OCI-LY3 (cell line): ENCODE measurements at regions not wholly inside any gene's neighbourhood (a gene's known extent, or its start where the extent isn't known, plus 50 kb on each side); places are given as distances from the start of the nearest gene placed in this dataset.
"Not testable (repeated sequence)": the region's sequence is repeated elsewhere in the genome, so short reads cannot be mapped to it uniquely, and the experiment has no call there.

Source experiments
- H2AFZ ChIP-seq: fragments of 200-600, 300-600 bp; shearing (Covaris generic); 2 replicates; pipeline ENCODE4 v1.6.0; 2014; ENCODE audit warnings: antibody characterized with exemption, low read depth, low read length
- H3K27ac ChIP-seq: fragments of 200-600, 300-600 bp; sonication (generic); 2 replicates; pipeline ENCODE4 v1.5.1; 2014; ENCODE audit warnings: mild to moderate bottlenecking, low read length, moderate library complexity, mixed read lengths
- H3K27me3 ChIP-seq: fragments of 200-600, 300-600 bp; sonication (generic); 2 replicates; pipeline ENCODE4 v1.6.1; 2014; ENCODE audit warnings: low read depth, low read length, mixed read lengths
- H3K36me3 ChIP-seq: fragments of 200-600, 300-600 bp; sonication (generic); replicated peaks from 2 replicates; pipeline ENCODE3; 2014; ENCODE audit warnings: low read depth, low read length, mixed read lengths
- H3K4me1 ChIP-seq: fragments of 300-600, 200-600 bp; sonication (generic); 2 replicates; pipeline ENCODE4 v1.6.1; 2014; ENCODE audit warnings: low read length, mixed read lengths
- H3K4me2 ChIP-seq: fragments of 200-600, 300-600 bp; sonication (generic); 2 replicates; pipeline ENCODE4 v1.6.1; 2014; ENCODE audit warnings: low read length, mixed read lengths
- H3K4me3 ChIP-seq: fragments of 300-600, 200-600 bp; sonication (generic); 2 replicates; pipeline ENCODE4 v1.5.1; 2014; ENCODE audit warnings: antibody characterized with exemption, mild to moderate bottlenecking, low read length, moderate library complexity
- H3K79me2 ChIP-seq: fragments of 300-600, 200-600 bp; shearing (Covaris generic); 2 replicates; pipeline ENCODE4 v1.6.1; 2014; ENCODE audit warnings: mild to moderate bottlenecking, low read length, mixed read lengths
- H3K9ac ChIP-seq: fragments of 300-600, 200-600 bp; shearing (Covaris generic); 2 replicates; pipeline ENCODE4 v1.6.0; 2014; ENCODE audit warnings: mild to moderate bottlenecking, low read length, moderate library complexity
- H3K9me3 ChIP-seq: fragments of 200-600, 300-600 bp; shearing (Covaris generic); 2 replicates; pipeline ENCODE4 v1.6.1; 2014; ENCODE audit warnings: low read length, mixed read lengths; ENCODE audit not compliant: insufficient read depth
- H4K20me1 ChIP-seq: fragments of 200-600, 300-600 bp; sonication (generic); 2 replicates; pipeline ENCODE4 v1.6.1; 2016; ENCODE audit warnings: low read length, mixed read lengths; ENCODE audit not compliant: insufficient read depth
- EZH2phosphoT487 ChIP-seq: fragments of 200-600 bp; shearing (Covaris generic); IDR thresholded peaks from 2 replicates; pipeline ENCODE4 v1.6.1; 2018; ENCODE audit warnings: antibody characterized with exemption, mixed run types, low read depth
- TF ChIP-seq, protein P1 (sequence below): fragments of 200-600, 300-600 bp; sonication (generic); IDR thresholded peaks from 2 replicates; pipeline ENCODE4 v1.5.1; 2014; ENCODE audit warnings: antibody characterized with exemption, low read length, low read depth

DNA sequence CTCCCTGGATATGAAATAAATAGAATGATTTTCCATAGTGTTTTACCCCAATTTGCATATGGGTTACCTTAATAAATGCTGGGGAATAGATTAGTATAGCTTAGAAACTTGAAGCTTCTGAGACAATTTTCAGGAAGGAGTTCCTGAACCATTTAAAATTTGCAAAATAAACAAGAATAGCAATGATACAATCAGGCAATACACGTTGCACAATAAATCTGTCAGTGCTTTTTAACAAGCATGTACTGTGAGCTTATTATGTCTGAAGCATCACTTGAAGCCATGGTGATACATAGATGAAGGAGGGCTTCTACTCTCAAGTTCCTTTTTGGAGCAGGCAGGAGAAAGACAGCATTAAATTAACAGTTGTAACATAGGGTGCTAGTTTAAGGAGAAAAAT is 84.2 kb upstream of the WDFY3 start:
- no peak overlapping the region for H3K9ac ChIP-seq
- H3K9me3 ChIP-seq = no peaks in the 10 kb centered on the region
- H4K20me1 ChIP-seq = no peaks in the 10 kb centered on the region
- no peak overlapping the region for H3K4me2 ChIP-seq
- TF ChIP-seq EZH2phosphoT487 = no peak
- TF ChIP-seq, protein P1, sequence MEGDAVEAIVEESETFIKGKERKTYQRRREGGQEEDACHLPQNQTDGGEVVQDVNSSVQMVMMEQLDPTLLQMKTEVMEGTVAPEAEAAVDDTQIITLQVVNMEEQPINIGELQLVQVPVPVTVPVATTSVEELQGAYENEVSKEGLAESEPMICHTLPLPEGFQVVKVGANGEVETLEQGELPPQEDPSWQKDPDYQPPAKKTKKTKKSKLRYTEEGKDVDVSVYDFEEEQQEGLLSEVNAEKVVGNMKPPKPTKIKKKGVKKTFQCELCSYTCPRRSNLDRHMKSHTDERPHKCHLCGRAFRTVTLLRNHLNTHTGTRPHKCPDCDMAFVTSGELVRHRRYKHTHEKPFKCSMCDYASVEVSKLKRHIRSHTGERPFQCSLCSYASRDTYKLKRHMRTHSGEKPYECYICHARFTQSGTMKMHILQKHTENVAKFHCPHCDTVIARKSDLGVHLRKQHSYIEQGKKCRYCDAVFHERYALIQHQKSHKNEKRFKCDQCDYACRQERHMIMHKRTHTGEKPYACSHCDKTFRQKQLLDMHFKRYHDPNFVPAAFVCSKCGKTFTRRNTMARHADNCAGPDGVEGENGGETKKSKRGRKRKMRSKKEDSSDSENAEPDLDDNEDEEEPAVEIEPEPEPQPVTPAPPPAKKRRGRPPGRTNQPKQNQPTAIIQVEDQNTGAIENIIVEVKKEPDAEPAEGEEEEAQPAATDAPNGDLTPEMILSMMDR = no peak
- no peaks in the 10 kb centered on the region for H3K4me1 ChIP-seq
- no peak overlapping the region for H3K27ac ChIP-seq
- peaks cover 7% of the 10 kb centered on the region for H3K27me3 ChIP-seq
- no peaks in the 10 kb centered on the region for H3K79me2 ChIP-seq
- no peaks in the 10 kb centered on the region for H3K36me3 ChIP-seq
- no peak overlapping the region for H3K4me3 ChIP-seq
- H2AFZ ChIP-seq = no peak overlapping the region

DNA sequence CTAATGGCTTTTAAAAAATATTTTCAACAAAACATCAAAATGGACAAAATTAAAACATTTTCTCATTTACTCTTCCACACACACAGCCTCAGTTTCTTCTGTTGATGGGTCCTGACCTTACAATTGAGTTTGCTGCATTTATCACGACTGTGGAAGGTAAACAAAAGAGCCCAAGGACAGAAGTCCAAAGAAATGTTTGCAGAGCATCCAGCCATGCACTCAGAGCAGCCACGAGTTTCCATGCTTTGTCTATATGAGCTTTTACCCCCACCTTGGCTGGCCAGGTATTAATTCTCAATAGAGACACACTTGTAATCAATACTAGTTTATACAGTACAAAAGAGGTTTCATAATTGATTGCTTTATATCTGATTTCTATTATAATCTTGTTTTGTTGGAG is 85.0 kb upstream of the WDFY3 start:
- Histone ChIP-seq H3K9ac (no peak overlapping the region), H3K27ac (no peak overlapping the region), H3K9me3 (no peaks in the 10 kb centered on the region), H3K27me3 (peaks cover 13% of the 10 kb centered on the region), H3K4me1 (no peaks in the 10 kb centered on the region), H3K36me3 (no peaks in the 10 kb centered on the region), H2AFZ (no peak overlapping the region), H3K4me2 (no peak overlapping the region), H3K4me3 (no peak overlapping the region), H3K79me2 (no peaks in the 10 kb centered on the region), H4K20me1 (no peaks in the 10 kb centered on the region)
- TF ChIP-seq, protein P1 = no peak
- no peak for TF ChIP-seq EZH2phosphoT487

DNA sequence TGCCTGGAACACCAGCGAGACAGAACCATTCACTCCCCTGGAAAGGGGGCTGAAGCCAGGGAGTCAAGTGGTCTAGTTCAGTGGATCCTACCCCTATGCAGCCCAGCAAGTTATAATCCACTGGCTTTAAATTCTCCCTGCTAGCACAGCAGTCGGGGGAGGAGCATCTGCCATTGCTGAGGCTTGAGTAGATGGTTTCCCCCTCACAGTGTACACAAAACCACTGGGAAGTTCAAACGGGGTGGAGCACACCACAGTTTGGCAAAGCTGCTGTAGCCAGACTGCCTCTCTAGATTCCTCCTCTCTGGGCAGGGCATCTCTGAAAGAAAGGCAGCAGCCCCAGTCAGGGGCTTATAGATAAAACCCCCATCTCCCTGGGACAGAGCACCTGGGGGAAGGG is 88.4 kb upstream of the WDFY3 start:
- peaks cover 18% of the 10 kb centered on the region for H3K27me3 ChIP-seq
- not testable (repeated sequence) for H3K4me3 ChIP-seq, H3K9ac ChIP-seq, H3K79me2 ChIP-seq, H3K27ac ChIP-seq, H2AFZ ChIP-seq, H4K20me1 ChIP-seq, H3K4me2 ChIP-seq, H3K36me3 ChIP-seq, H3K4me1 ChIP-seq, H3K9me3 ChIP-seq

DNA sequence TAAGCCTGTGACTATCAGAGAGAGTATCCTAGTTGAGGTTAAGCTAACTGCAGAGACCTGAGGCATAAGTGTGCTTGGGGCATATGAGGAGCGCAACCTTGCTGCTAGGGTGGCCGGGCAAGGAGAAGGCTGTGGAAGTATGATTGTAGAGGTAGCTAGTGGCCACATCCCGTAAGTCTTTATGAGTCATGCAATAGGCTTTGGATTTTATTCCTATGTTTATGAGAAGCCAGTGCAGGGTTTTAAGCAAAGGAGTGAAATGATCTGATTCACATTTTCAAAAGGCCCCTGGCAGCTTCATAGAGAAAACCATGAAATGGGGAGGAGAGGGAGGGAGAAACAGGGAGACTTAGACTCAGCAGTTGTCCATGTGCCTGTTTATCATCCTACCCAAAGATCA is 92.1 kb upstream of the WDFY3 start:
- no peak overlapping the region for H3K27ac ChIP-seq
- no peak overlapping the region for H3K4me3 ChIP-seq
- no peaks in the 10 kb centered on the region for H3K36me3 ChIP-seq
- no peaks in the 10 kb centered on the region for H3K79me2 ChIP-seq
- H4K20me1 ChIP-seq = no peaks in the 10 kb centered on the region
- no peak overlapping the region for H3K4me2 ChIP-seq
- no peaks in the 10 kb centered on the region for H3K9me3 ChIP-seq
- no peaks in the 10 kb centered on the region for H3K4me1 ChIP-seq
- peaks cover 19% of the 10 kb centered on the region for H3K27me3 ChIP-seq
- TF ChIP-seq EZH2phosphoT487 = no peak
- TF ChIP-seq, protein P1 = no peak
- H3K9ac ChIP-seq = no peak overlapping the region
- no peak overlapping the region for H2AFZ ChIP-seq

DNA sequence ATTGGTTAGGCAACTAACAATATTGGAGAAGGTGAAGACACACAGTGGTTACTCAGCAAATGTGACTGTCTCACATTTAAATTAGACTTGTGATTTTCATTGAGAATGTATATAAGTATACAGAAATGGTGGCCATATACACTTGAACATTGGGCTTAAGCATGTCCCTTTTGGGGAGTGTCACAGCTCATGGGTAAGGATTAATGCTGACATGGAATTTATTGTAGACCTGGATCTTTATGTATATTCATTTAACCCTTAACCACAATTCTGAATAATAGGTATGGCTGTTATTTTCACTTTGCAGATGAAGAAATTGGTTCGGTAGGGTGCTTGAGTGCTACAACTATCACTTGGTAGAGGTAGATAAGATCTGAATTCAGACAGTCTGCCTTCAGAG is 95.5 kb upstream of the WDFY3 start:
- Histone ChIP-seq H3K27ac (no peak overlapping the region), H3K4me1 (no peaks in the 10 kb centered on the region), H3K27me3 (peaks cover 12% of the 10 kb centered on the region; the same call in 1 of the 2 replicates), H2AFZ (no peak overlapping the region), H3K79me2 (no peaks in the 10 kb centered on the region), H3K36me3 (no peaks in the 10 kb centered on the region), H3K9me3 (no peaks in the 10 kb centered on the region), H3K9ac (no peak overlapping the region), H3K4me3 (no peak overlapping the region), H4K20me1 (no peaks in the 10 kb centered on the region), H3K4me2 (no peak overlapping the region)
- no peak for TF ChIP-seq EZH2phosphoT487
- TF ChIP-seq, protein P1 = no peak
